HG02759 (cell line): ENCODE measurements at regions not wholly inside any gene's neighbourhood (a gene's known extent, or its start where the extent isn't known, plus 50 kb on each side); places are given as distances from the start of the nearest gene placed in this dataset.
"Not testable (repeated sequence)": the region's sequence is repeated elsewhere in the genome, so short reads cannot be mapped to it uniquely, and the experiment has no call there.

ENCODE experiments used
- ATAC-seq: cut with Tn5 transposase; IDR thresholded peaks from one replicate; pipeline ENCODE4 v1.9.1; 2021; ENCODE audit warnings: mild to moderate bottlenecking, moderate library complexity; ENCODE audit not compliant: unreplicated experiment

DNA sequence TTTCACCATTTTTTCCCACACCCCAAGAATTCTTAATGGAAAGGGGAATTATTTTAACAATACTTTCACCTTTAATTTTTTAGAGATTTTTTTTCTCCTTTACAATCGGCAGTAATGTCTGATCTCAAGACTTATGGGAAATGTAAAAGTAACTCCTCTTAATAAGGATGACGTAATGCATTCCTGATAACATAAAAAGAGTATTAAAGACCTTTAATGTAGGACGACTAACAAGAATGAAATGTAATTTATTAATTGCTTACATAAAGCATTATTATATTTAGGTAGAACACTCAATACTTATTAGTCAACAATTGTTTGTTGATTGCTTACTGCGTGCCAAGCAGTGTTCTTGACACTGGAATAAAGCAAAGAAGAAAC is 416.8 kb upstream of the NAALADL2 start:
- ATAC-seq: no peak

DNA sequence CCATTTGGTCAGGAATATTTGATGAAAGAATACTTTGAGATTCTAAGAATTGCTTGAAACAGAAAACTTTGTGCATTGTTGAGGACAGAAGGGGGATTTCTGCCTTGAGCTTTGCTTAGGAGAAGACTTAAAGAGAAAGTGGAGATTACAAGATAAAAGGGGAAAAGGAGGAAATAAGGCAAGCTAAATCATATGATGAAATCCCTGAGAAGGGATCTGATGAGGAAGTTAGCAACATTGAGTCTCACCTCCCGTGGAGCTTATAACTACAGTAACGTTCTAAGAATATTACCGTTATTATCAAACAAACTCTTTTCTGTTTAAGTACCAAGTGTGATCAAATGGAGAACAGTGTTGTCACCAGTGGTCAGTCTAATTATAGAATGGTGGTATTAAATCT is 414.7 kb upstream of the NAALADL2 start:
- ATAC-seq: no peak

DNA sequence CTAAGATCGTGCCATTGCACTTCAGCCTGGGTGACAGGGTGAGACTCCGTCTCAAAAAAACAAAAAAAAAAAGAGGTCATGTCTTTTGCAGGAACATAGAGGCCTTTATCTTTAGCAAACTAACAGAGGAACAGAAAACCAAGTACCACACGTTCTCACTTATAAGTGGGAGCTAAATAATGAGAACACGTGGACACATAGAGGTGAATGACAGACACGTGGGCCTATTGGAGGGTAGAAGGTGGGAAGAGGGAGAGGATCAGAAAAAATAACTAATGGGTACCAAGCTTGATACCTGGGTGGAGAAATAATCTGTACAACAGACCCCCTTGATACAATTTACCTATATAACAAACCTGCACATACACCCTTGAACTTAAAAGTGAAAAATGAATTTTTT is 401.4 kb upstream of the NAALADL2 start:
- ATAC-seq: no peak

DNA sequence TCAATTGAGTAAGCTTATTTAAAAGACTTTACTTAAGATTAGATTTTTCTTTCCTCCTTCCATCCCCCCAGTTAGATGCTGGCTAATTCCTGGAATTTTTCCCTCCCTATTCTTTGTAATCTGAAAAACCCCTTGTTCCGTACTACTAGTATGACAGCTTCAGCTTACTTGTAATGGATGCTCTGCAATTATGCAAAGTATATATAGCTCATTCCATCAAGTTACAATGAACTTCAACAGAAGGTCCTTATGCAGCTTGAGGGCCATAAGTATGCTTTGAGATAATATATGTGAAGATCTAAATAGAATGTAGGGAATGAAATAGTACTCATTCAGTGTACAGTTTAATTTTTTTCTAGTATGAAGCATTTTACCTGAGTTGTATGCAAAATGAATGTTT is 398.3 kb upstream of the NAALADL2 start:
- no peak for ATAC-seq

DNA sequence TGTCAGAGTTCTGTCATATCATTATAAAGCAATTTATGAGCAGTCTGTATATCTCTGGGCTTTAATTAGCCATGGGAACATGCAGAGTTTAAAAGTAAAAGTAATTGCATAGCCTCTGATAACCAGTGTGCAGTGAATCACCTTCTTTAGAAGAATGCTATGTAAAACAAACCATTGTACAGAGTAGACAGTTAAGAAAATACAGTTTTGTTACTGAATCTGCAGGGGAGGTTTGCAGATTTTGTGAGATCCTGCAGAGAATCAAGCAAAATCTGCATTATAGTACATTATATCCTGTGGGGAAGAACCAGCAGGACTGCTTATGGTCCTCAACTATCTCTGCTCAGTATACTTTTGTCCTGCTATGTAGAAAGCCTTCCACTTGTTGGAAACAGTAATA is 396.2 kb upstream of the NAALADL2 start:
- ATAC-seq: no peak

DNA sequence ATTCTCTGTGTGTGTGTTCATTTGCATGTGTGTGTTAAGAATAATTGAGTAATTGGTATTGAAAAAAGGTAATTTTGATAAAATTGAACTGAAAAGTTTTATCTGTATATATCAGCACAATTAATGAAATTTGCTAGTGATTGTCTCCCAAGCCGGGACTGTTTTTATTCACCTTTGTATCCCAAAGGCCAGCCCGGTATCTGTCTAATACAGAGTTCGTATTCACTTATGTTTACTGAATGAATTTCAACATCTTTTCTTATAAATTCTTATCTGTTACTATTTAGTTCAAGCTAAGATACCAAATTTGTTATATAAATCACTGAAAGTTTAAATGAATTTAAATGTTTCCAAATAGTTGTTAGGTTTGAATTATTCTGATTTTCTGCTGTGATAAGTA is 394.0 kb upstream of the NAALADL2 start:
- ATAC-seq: no peak

DNA sequence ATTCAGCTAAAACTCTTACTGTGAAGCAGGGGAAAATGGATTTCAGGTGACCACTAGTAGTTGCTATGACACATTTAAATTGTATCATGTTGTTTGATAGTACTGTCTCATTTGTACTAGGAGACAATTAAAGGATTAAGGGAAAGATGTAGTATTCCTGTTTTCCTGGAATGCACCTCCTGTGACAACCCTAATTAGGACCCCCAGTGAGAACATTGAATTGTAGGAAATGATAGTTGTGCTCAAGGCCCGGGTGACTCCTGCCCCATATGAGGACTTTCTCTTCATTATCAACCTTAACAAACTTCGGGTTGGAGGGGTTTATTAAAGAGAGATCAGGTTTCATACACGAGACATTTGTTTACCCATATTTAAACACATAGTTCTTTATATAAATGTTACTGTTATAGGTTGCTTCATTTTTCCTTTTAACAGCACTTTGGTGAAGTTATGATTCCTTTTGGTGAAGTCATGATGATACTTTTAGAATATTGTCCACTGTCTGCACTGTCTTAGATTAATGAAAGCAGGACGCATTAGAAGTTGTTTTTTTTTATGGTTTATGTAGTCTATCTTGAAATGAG is 392.6 kb upstream of the NAALADL2 start:
- no peak for ATAC-seq

DNA sequence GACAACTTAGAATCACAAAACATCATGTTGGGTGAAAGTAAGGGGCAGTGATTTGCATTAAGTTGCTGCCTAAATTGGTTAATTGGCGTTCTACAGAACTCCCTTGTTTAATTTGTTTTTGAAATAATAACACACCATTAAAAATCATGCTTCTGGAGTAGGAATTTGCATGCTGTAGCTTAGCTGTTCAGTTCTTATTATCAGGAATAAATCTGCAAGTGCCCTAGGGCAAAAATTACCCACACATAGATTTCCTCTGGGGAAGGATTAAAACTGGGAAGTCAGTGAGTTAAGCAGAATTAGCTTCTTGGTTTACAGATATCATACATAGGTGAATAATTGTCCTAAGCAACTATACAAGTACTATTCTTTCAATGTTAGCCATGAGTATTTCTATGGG is 381.6 kb upstream of the NAALADL2 start:
- ATAC-seq: no peak

DNA sequence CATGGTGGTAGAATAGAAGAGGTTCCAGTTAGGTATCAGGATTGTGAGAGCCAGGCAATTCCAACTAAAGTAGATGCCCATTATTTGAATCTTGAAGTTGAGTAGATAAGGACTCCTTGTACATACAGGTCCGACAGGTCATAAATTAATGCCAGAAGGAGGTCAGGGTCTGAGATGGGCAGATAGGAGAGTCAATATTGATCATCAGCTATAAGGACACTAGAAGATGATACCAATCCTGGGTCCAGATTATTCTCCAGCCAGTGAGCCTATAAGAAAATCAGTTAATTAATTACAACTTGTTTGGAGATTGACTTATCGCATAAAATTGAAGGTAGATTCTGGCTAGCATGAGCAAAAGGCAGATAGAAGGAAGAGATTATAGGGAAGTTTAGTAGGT is 378.4 kb upstream of the NAALADL2 start:
- no peak for ATAC-seq

DNA sequence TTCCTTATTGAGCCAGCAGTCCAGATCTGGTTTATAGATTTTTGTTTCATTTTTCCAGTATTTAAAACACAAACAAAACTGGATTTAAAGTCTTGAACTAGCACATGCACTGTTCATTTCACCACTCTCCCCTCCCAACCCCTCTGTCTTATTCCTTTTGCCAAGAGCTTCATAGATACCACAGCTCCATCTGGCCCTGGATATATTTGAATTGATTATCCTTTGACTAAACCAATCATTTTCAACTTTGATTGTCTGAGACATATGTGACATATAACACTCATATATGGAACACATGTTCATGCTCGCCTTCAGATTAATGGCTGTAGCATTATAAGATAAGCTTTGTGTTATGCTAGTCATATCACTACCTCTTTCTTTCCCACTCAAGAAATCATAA is 376.6 kb upstream of the NAALADL2 start:
- no peak for ATAC-seq

DNA sequence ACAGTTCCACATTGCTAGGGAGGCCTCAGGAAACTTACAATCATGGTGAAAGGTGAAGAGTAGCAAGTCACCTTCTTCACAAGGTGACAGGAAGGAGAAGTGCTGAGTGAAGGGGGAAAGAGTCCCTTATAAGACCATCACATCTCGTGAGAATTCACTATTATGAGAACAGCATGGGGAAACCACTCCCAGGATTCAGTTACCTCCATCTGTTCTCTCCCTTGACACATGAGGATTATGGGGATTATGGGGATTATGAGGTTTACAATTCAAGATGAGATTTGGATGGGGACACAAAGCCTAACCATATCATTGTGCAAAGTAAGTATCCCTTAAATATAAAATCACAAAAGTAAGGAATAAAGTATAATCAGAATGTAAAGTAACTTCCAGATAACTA is 375.9 kb upstream of the NAALADL2 start:
- no peak for ATAC-seq

DNA sequence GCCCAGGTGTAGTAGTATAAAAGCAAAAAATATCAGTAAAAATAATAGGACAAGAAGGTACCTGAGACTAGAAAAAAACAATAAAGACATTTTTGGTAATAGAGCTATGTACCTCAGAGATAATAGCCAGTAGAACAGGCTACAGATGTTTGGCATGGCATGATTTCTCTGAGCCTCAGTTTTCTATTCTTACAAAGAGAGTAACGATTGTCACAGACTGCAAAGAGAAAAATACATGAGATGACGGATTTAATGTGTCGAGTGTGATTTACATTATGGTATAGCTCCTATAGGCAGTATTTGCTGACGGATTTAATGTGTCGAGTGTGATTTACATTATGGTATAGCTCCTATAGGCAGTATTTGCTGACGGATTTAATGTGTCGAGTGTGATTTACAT is 375.3 kb upstream of the NAALADL2 start:
- ATAC-seq: not testable (repeated sequence)

DNA sequence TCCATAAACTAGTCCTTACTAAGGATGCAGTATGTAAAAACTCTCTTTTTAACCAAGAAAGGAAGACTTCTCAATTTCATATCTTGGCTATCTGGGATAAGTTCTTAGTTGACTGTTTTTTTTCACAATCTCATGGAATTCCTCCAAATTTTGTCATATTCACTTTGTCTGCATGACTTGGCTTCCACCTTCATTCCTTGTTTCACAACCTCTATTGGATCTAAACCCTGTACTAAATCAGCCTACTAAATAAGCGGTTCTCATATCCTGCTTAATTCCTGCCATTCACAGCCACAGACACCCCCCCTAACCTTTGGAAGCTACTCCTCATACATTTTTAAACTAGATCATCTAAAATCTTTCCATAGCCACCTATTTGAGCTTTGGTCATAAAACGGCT is 370.6 kb upstream of the NAALADL2 start:
- ATAC-seq: no peak

DNA sequence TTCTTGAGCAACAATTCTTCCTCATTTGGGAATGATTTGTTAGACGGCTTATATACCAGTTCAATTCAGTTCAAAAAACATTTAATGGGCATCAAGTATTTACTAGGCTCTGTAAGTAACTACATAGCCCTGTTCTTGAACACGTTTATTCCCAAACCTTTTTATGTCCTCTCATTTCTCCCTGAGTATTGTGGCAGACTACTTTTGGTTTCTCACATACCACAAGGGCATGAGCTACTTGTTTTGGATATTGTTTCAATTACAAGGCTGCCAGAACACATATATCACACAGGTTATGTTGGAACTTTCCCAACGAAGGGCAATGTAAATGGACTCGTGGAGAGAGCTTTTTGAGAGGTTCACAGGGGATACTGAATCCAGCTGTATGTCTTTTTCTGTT is 363.8 kb upstream of the NAALADL2 start:
- no peak for ATAC-seq

DNA sequence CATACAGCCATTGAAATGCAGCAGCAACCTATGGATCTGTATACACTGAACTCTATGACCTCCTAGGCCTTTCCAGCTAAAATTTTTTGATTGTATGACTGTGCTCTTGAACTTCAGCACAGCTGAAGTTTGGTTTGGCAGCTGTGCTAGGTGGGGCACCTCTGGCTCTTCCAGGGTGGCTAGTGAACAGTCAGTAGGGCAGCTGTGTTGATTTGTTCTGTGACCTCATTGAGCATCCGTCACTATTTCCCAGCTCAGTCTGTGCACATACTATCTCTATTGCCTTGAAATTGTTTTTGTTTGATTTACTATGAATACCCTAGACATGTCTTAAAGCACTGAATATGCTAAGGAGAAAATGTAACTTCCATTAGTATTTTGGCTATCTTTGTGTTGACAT is 363.2 kb upstream of the NAALADL2 start:
- no peak for ATAC-seq

DNA sequence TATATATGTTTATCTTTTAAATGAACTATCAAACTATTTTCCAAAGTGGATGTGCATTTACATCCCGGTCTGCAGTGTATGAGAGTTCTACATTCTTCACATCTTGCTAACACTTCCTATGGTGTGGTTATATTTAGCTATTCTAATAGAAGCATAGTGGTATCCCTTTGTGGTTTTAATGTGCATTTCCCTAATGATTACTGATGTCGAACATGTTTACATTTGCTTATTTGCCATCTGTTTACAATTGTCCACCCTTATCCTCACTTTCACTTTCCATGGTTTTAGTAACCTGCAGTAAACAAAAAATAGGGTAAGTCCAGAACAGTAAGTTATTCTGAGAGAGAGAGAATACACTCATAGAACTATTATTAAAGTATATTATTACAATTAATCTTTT is 360.5 kb upstream of the NAALADL2 start:
- ATAC-seq: no peak

DNA sequence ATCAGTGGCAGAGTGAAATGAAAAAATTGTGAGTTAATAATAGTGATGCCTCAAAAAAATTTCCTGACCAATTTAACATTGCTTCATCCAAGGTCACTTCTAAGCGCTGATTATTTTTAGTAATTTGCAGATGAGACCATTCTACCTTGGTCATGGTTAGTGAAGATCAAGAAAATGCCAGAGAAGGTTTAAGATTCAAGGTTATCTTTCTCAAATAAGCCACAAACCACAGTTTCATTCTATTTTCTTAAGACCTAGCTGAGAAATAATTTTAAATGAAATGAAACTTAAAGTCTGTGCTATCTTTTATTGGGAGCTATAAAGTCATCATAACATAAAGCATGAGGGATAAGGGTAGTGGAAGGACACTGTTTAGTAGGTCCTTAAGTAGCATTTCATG is 353.9 kb upstream of the NAALADL2 start:
- ATAC-seq: no peak

DNA sequence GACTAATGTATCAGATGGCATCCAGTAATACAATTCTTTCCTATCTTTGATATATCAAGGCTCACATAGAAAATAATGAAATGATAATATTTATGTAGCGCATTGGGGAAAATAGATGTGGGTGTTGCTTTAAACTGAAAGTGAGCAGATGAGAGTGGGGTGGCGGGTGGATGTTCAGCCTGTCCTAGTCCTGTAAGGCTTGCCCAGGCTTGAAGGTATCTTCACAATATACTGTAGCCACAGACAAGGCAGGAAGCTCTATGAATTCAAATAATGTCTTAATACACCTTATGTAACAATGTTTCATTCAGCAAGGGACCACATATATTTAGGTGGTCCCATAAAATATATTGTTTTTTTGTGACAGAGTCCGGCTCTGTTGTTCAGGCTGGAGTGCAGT is 334.9 kb upstream of the NAALADL2 start:
- no peak for ATAC-seq

DNA sequence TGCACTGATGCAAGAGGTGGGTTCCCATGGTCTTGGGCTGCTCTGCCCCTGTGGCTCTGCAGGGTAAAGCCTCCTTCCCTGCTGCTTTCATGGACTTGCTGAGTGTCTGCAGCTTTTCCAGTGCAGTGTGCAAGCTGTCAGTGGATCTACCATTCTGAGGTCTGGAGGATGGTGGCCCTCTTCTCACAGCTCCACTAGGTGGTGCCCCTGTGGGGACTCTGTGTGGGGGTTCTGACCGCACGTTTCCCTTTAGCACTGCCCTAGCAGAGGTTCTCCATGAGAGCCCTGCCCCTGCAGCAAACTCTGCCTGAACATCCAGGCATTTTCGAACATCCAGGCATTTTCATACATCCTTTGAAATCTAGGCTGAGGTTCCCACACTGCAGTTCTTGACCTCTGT is 329.8 kb upstream of the NAALADL2 start:
- no peak for ATAC-seq

DNA sequence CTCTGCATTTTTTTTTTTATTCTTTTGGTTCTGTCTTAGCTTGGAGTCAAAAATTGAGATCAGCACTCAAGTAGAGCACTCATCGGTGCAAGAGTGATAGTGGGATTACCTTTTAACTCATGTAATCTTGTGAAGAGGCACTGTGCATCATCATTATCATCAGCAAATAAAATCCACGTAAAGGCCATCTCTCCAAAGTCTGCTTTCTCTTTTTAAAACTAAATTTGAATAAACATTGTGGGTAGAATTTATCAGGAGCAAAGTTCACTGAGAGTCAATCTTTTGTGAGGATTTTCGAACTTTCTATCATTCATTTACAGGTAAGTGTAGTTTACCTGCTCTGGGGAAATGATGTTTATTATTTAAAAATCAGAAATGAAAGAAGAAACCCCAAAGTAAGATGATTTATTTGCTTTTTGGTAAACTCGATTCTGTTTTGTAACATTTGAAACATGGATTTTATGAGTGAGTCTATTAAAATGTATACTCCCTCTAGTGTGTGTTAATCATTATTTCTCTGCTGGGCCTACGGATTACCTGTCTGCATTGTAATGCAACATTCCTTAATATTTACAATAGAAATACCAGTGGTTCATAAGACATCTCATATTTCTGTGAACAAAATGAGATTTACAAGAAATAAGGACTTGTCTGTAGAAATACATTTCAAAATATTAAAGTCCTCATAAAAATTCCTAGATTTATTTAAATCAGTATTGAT is 327.7 kb upstream of the NAALADL2 start:
- ATAC-seq: no peak

DNA sequence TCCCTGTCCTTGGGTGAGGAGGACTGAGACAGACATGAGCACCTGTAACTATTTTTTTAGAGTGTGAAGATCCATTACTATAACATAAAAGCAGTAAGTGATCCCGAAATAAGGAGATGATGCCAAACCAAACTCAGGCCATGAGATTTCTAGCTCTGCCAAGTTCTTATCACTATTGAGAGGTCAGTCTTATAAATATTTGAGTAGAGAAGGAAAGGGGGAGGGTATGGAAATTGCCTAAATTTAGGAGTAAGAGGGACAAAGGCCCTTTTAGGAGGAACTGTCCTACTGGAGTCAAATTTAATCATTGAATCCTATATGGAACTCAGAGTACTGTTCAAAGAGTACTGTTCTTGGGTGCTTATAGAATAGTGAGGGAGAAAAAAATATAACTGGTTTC is 326.9 kb upstream of the NAALADL2 start:
- no peak for ATAC-seq

DNA sequence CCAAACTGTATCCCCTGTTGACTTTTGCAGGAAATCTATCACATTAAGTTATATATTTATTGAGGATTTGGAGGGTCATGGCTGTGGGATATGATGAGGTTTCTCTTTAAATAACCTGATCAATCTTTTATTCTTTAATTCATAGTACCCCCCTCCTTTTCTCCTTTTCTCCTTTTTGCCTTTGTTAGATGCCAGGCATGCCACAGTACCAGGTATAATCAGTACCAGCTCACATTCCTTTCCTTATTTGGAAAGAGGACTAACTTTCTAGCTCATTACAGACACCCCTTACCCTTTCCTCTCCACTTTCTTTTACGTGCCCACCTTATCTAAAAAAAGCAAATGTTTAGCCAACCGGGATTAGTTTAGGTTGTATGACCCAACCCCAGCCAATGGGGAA is 326.4 kb upstream of the NAALADL2 start:
- no peak for ATAC-seq

DNA sequence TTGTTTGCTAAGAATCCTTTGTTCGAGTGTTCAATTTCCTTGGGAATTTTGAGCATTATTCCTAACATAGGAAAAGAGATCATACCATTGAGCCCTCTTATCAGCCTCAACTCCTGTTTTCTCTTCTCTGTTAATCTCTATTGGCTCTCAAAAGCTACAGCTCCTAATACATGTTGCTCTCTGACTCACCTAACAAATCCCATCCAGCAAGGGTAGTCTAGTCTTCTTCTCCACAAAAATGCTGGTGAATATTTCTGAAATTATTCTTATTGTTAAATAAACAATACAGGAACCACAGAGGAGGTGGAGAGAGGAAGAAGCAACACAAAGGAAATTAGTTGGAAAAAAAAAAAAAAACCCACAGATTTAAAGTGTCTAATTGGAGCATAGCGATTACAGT is 325.8 kb upstream of the NAALADL2 start:
- ATAC-seq: no peak
